Suprapubic skin (tissue), 3 donors: ENCODE measurements at regions not wholly inside any gene's neighbourhood (a gene's known extent, or its start where the extent isn't known, plus 50 kb on each side); places are given as distances from the start of the nearest gene placed in this dataset.

ENCODE experiments used
- CTCF ChIP-seq, 2 donors: fragments of 200-600 bp in 1 of 2; fragments of 450-650 bp in 1 of 2; sonication (generic) in 1 of 2; IDR thresholded peaks; one replicate each; pipeline ENCODE4 v1.5.1; 2016 to 2019; ENCODE audit warnings: antibody characterized with exemption in 2 of 2, mild to moderate bottlenecking in 1 of 2, moderate library complexity in 1 of 2
- POLR2AphosphoS5 ChIP-seq, 3 donors: sonication (generic); formaldehyde crosslinking; IDR thresholded peaks; one replicate each; pipeline ENCODE4 v1.6.1; 2017; ENCODE audit warnings: antibody characterized with exemption in 3 of 3

GRCh38 chr20:4445331-4445730 lies 196.2 kb upstream of the ADRA1D start:
- TF ChIP-seq CTCF (IDR thresholded peaks at IDR 0.05) (no peak), POLR2AphosphoS5 (IDR thresholded peaks at IDR 0.05) (no peak)
